HUES64 (cell line): ENCODE measurements at regions not wholly inside any gene's neighbourhood (a gene's known extent, or its start where the extent isn't known, plus 50 kb on each side); places are given as distances from the start of the nearest gene placed in this dataset.
"Not testable (repeated sequence)": the region's sequence is repeated elsewhere in the genome, so short reads cannot be mapped to it uniquely, and the experiment has no call there.

Experiments
- H3K27ac ChIP-seq: 2 replicates; pipeline ENCODE4 v1.7.0; 2013; ENCODE audit warnings: low read depth, low read length, inconsistent platforms
- H3K27me3 ChIP-seq: 2 replicates; pipeline ENCODE4 v1.6.1; 2013; ENCODE audit warnings: mild to moderate bottlenecking, low read length; ENCODE audit not compliant: insufficient read depth
- H3K36me3 ChIP-seq: 2 replicates; pipeline ENCODE4 v1.6.1; 2013; ENCODE audit warnings: mild to moderate bottlenecking, low read length; ENCODE audit not compliant: insufficient read depth
- H3K4me1 ChIP-seq: 2 replicates; pipeline ENCODE4 v1.6.1; 2013; ENCODE audit warnings: mild to moderate bottlenecking, low read length, moderate library complexity; ENCODE audit not compliant: insufficient read depth
- H3K4me3 ChIP-seq: 2 replicates; pipeline ENCODE4 v1.5.1; 2013; ENCODE audit warnings: mild to moderate bottlenecking, low read length, moderate library complexity
- H3K9ac ChIP-seq: 2 replicates; pipeline ENCODE4 v1.6.1; 2013; ENCODE audit warnings: mild to moderate bottlenecking, low read depth, low read length
- H3K9me3 ChIP-seq: 2 replicates; pipeline ENCODE4 v1.6.1; 2013; ENCODE audit warnings: low read depth, low read length; ENCODE audit not compliant: insufficient read depth
- WGBS: fragments of 150-250, 120-280 bp; methylation state at CpG from one replicate; pipeline ENCODE4 v1.1.7; 2013; ENCODE audit warnings: missing lambda C conversion rate; 5-methylcytosine and 5-hydroxymethylcytosine counted together

- H3K4me1 ChIP-seq, H3K9me3 ChIP-seq, H3K27ac ChIP-seq, H3K4me3 ChIP-seq, H3K27me3 ChIP-seq, H3K9ac ChIP-seq, H3K36me3 ChIP-seq: not testable (repeated sequence)
- WGBS: no CpG with 5 or more reads among the region's 2 CpGs
Observed at GRCh38 chr16:22609798-22610197, 99.1 kb downstream of the NPIPB5 start.

DNA sequence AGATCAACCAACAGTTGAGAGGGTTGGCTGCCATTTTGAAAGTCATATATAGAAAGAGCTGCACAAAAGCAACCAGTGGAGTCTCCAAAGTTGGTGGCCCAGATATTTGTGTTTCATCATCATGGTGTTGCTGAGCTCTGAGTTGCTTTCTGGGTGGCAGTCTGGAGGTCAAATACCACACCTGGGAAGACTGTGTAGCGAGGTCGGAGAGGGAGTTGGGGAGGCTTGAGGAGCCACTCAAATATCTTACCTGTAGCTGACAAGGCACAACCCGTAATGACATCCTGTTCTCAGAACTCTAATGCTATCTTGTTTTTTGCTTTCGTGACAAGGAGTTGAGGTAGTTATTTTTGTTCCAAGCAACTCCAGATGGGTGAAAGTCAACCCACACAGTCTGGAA, 100.4 kb downstream of the NPIPB5 start:
- H3K27me3 ChIP-seq, H3K9me3 ChIP-seq, H3K36me3 ChIP-seq, H3K4me3 ChIP-seq, H3K27ac ChIP-seq, H3K9ac ChIP-seq, H3K4me1 ChIP-seq: not testable (repeated sequence)
- 95% methylated on average over 4 of the region's 4 CpGs for WGBS

DNA sequence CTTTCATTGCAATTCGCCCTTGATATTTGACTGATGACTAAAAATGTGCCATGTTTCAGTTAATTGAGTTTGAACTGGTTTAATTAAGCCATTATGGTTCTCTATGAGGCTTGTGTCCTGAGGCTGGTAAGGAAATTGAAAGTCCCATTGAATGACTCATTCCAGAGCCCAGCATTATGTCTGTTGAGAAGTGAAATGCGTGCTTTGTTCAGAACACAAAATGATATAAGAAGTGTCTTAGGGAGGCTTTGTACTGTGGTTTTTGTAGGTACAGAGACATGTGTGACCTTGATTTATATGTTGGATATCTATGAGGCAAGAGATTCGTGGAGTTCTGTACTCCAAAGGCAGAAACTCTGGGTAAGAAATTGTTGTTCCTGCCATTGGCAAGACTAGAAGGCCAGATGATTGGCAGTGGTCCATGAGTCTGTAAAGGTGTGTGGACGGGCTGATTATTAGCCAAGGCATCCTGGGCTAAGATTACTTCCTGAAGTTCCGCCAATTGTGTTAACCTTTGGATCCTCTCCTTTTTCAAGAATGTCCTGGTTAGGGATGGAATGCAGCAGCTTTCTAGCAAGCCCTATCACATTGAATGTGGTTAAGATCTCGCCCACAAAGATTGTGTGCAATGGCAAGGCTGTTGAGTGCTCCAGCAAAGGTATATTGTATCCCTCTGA, 103.7 kb downstream of the NPIPB5 start:
- Histone ChIP-seq H3K27me3 (no peaks in the 10 kb centered on the region), H3K4me1 (peaks cover 5% of the 10 kb centered on the region; the same call in 1 of the 2 replicates), H3K4me3 (no peak overlapping the region), H3K9ac (no peak overlapping the region), H3K9me3 (peaks cover 5% of the 10 kb centered on the region; the same call in 1 of the 2 replicates), H3K36me3 (no peaks in the 10 kb centered on the region), H3K27ac (no peak overlapping the region)
- WGBS: 93% methylated on average over 6 of the region's 6 CpGs

DNA sequence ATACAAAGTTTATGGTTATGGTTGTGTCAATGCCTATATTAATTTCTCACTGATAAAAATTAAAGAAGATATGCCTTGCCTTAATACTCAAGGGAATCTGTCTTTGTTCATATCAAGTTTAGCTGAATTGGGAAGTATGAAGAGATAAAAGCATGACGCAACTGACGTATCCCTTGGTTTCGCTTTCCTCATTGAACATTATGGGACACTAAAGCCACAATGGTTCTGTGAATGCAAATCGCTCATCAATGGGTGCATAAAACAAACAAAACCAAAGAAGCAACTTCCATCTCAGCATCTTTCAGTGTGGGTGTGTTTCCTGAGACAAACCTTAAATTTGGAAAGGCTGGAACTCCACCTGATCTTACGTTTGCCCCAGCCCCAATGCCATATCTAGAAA, 108.2 kb downstream of the NPIPB5 start:
- H3K9me3 ChIP-seq: peaks cover 4% of the 10 kb centered on the region; the same call in 1 of the 2 replicates
- H3K4me3 ChIP-seq: no peak overlapping the region
- 89% methylated on average over 5 of the region's 5 CpGs for WGBS
- H3K9ac ChIP-seq: no peak overlapping the region
- H3K27ac ChIP-seq: no peak overlapping the region
- H3K4me1 ChIP-seq: peaks cover 24% of the 10 kb centered on the region
- H3K36me3 ChIP-seq: no peaks in the 10 kb centered on the region
- no peaks in the 10 kb centered on the region for H3K27me3 ChIP-seq

DNA sequence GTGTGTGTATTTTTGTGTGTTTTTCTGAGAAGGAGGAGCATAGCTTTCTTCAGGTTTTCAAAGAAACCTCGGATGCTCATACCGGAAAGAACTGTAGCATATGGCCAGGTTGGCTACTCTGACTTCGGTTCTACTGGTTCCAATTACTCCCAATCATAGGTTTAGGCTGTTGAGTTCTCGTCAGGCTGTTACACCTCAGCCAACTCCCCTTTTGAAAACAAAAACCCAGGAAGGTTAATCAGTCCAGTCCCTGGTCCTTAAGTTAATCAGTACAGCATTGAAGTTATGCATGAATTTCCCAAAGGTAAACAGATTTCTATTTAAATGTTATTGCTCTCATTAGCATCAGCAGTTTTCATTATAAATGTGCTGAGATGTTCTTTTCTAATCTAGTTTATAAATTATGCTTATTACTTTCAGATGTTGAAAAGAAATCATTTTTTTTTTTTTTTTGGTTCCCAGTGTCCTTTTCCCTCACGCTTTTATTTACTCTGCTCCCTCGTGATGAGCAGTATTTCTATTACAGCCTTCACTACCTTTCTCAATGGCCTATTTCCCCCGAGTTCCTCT, 111.0 kb downstream of the NPIPB5 start:
- WGBS: 78% methylated on average over 7 of the region's 7 CpGs
- Histone ChIP-seq H3K9me3 (peaks cover 3% of the 10 kb centered on the region; the same call in 1 of the 2 replicates), H3K4me1 (peaks cover 24% of the 10 kb centered on the region), H3K27ac (no peak overlapping the region), H3K9ac (no peak overlapping the region), H3K27me3 (no peaks in the 10 kb centered on the region), H3K36me3 (no peaks in the 10 kb centered on the region), H3K4me3 (no peak overlapping the region)

- Histone ChIP-seq H3K9ac (no peak overlapping the region), H3K9me3 (peaks cover 3% of the 10 kb centered on the region; the same call in 1 of the 2 replicates), H3K36me3 (no peaks in the 10 kb centered on the region), H3K27ac (no peak overlapping the region), H3K27me3 (no peaks in the 10 kb centered on the region), H3K4me1 (peaks cover 24% of the 10 kb centered on the region), H3K4me3 (no peak overlapping the region)
- WGBS: 89% methylated on average over 5 of the region's 5 CpGs
Observed at GRCh38 chr16:22622703-22623102, 112.0 kb downstream of the NPIPB5 start.

- Histone ChIP-seq H3K27me3 (no peaks in the 10 kb centered on the region), H3K36me3 (no peaks in the 10 kb centered on the region), H3K9me3 (peaks cover 3% of the 10 kb centered on the region; the same call in 1 of the 2 replicates), H3K4me1 (peaks cover 24% of the 10 kb centered on the region), H3K9ac (no peak overlapping the region), H3K27ac (no peak overlapping the region), H3K4me3 (no peak overlapping the region)
- WGBS: 89% methylated on average over 2 of the region's 2 CpGs
Observed at GRCh38 chr16:22623351-22623781, 112.7 kb downstream of the NPIPB5 start.

DNA sequence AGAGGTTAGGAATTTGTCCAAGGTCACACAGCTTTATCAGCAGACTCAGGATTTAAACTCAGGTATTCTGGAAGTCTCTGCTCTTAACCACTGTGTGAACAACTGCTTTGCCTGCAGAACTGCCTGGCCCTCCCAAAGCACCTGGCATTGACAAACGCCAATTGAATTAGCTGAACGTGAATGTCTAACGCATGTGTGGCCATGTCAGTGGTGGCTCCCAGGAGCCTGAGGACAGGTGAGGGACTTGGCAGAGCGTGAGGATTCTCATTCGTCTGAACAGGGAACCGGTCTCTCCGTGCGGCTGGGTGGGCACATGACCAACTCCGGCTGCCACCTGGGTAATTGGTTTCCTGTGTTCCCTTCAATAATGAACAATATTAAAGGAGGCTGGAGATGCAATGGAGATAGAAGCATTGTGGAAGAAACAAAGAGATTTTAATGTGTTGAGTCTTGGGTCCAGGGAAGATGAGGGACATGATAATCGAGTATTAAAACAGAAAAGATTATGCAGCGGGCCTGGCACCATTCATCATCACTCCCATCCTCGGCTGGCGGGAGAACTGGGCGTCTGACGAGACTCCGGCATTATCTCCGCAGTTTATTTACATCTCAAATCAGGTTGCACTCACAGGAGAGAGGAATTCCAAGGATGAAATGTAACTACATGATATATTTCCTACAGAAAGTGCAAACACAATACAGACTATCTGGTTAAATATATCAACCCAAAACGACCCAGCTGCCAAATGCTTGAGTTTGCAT, 113.5 kb downstream of the NPIPB5 start:
- peaks cover 24% of the 10 kb centered on the region for H3K4me1 ChIP-seq
- peaks cover 3% of the 10 kb centered on the region; the same call in 1 of the 2 replicates for H3K9me3 ChIP-seq
- no peaks in the 10 kb centered on the region for H3K36me3 ChIP-seq
- H3K9ac ChIP-seq: no peak overlapping the region
- no peaks in the 10 kb centered on the region for H3K27me3 ChIP-seq
- no peak overlapping the region for H3K4me3 ChIP-seq
- H3K27ac ChIP-seq: no peak overlapping the region
- 92% methylated on average over 18 of the region's 18 CpGs for WGBS

GRCh38 chr16:22624800-22625533, 114.3 kb downstream of the NPIPB5 start:
- peaks cover 28% of the 10 kb centered on the region for H3K4me1 ChIP-seq
- 94% methylated on average over 7 of the region's 7 CpGs for WGBS
- no peaks in the 10 kb centered on the region for H3K36me3 ChIP-seq
- H3K4me3 ChIP-seq: no peak overlapping the region
- H3K27ac ChIP-seq: no peak overlapping the region
- H3K9ac ChIP-seq: no peak overlapping the region
- H3K27me3 ChIP-seq: no peaks in the 10 kb centered on the region
- peaks cover 3% of the 10 kb centered on the region; the same call in 1 of the 2 replicates for H3K9me3 ChIP-seq

- 100% methylated on average over 1 of the region's 2 CpGs for WGBS
Observed at GRCh38 chr16:22625967-22626366, 115.3 kb downstream of the NPIPB5 start.

GRCh38 chr16:22627043-22627442, 116.4 kb downstream of the NPIPB5 start:
- Histone ChIP-seq H3K27me3 (no peaks in the 10 kb centered on the region), H3K9ac (no peak overlapping the region), H3K9me3 (peaks cover 3% of the 10 kb centered on the region; the same call in 1 of the 2 replicates), H3K4me3 (no peak overlapping the region), H3K36me3 (no peaks in the 10 kb centered on the region), H3K4me1 (peaks cover 15% of the 10 kb centered on the region), H3K27ac (no peak overlapping the region)
- 92% methylated on average over 5 of the region's 5 CpGs for WGBS

More at GRCh38 chr16:22625967-22626366, 115.3 kb downstream of the NPIPB5 start:
- H3K9ac ChIP-seq: no peak overlapping the region
- H3K36me3 ChIP-seq: no peaks in the 10 kb centered on the region
- H3K4me1 ChIP-seq: peaks cover 26% of the 10 kb centered on the region
- no peak overlapping the region for H3K4me3 ChIP-seq
- H3K27me3 ChIP-seq: no peaks in the 10 kb centered on the region
- H3K27ac ChIP-seq: no peak overlapping the region
- peaks cover 3% of the 10 kb centered on the region; the same call in 1 of the 2 replicates for H3K9me3 ChIP-seq
